GM23248 (cell line): ENCODE measurements at regions not wholly inside any gene's neighbourhood (a gene's known extent, or its start where the extent isn't known, plus 50 kb on each side); places are given as distances from the start of the nearest gene placed in this dataset.

Experiments used
- EZH2 ChIP-seq: fragments of 200-600 bp; sonication (generic); IDR thresholded peaks from 2 replicates; pipeline ENCODE4 v1.6.1; 2018; ENCODE audit warnings: antibody characterized with exemption, mild to moderate bottlenecking; ENCODE audit not compliant: insufficient read depth, poor library complexity, severe bottlenecking
- EZH2phosphoT487 ChIP-seq: fragments of 200-600 bp; sonication (generic); IDR thresholded peaks from 2 replicates; pipeline ENCODE4 v1.6.1; 2018; ENCODE audit warnings: antibody characterized with exemption, moderate library complexity, mild to moderate bottlenecking, low read depth; ENCODE audit not compliant: insufficient read depth

GRCh38 chr10:131616040-131616439 lies 284.8 kb upstream of the PPP2R2D start:
- TF ChIP-seq EZH2phosphoT487 (no peak), EZH2 (no peak)
